GM18870 (cell line): ENCODE measurements at regions not wholly inside any gene's neighbourhood (a gene's known extent, or its start where the extent isn't known, plus 50 kb on each side); places are given as distances from the start of the nearest gene placed in this dataset.

Experiments
- ATAC-seq: cut with Tn5 transposase; IDR thresholded peaks from one replicate; pipeline ENCODE4 v1.9.1; 2021; ENCODE audit warnings: moderate library complexity; ENCODE audit not compliant: unreplicated experiment

GRCh38 chr6:47118611-47119010 lies 76.5 kb upstream of the ADGRF1 start:
- no peak for ATAC-seq

- ATAC-seq = no peak
Measured at GRCh38 chr6:47117314-47117713, 75.2 kb upstream of the ADGRF1 start.

DNA sequence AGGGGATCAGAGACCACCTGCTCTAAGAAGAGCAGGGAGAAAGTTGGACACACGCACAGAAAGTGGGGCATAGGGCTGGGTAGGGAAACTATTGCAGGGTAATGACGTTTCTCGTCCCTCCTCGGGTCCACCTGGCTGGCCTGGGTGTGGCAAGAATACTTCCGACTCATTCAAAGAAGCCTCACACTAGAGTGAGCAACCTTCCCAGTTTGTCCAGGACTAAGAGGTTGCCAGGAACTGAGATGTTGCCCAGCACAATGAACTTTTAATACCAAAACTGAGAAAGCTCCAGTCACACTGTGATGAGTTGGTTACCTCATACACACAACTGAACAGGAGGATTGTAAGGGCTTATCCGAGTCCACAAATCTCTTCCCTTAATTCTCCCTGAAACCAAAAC lies 74.5 kb upstream of the ADGRF1 start:
- no peak for ATAC-seq

DNA sequence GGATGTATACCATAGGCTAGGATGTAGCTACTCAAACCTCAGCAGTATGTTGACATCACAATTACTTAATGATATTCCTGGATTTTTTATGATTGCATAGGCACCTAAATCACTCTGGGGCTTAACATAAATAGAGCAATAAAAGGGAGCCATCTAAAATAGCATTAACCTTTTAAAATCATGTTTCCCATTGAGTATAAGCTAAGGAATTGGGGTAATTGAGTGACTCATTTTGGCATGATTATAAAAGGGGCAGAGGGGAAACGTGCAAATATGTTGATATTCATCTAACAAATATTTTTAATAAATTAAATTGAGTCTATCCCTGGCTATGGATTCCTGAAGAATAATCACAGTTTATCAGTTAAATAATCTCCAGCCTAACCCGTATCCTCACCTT lies 74.0 kb upstream of the ADGRF1 start:
- ATAC-seq = no peak

DNA sequence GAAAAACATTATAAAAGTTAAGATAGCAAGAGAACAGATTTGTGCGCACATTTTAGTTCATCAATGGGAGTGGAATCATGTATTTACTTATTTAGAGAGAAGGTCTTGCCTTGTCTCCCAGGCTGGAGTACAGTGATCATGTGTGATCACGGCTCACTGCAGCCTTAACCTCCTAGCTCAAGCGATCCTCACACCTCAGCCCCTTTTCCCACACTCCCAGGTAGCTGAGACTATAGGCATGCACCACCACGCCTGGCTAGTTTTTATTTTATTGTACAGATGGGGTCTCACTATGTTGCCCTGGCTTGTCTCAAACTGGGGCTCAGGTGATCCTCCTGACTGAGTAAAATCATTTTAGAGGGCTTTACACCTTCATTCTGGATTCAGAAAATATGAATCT lies 72.3 kb upstream of the ADGRF1 start:
- no peak for ATAC-seq

- ATAC-seq = no peak
Measured at GRCh38 chr6:47112317-47112716, 70.2 kb upstream of the ADGRF1 start.

GRCh38 chr6:47111685-47112084 lies 69.6 kb upstream of the ADGRF1 start:
- no peak for ATAC-seq

- ATAC-seq = no peak
Measured at GRCh38 chr6:47109281-47109680, 67.1 kb upstream of the ADGRF1 start.

GRCh38 chr6:47106721-47107197 lies 64.6 kb upstream of the ADGRF1 start:
- ATAC-seq = no peak

- no peak for ATAC-seq
Measured at GRCh38 chr6:47106216-47106615, 64.1 kb upstream of the ADGRF1 start.

DNA sequence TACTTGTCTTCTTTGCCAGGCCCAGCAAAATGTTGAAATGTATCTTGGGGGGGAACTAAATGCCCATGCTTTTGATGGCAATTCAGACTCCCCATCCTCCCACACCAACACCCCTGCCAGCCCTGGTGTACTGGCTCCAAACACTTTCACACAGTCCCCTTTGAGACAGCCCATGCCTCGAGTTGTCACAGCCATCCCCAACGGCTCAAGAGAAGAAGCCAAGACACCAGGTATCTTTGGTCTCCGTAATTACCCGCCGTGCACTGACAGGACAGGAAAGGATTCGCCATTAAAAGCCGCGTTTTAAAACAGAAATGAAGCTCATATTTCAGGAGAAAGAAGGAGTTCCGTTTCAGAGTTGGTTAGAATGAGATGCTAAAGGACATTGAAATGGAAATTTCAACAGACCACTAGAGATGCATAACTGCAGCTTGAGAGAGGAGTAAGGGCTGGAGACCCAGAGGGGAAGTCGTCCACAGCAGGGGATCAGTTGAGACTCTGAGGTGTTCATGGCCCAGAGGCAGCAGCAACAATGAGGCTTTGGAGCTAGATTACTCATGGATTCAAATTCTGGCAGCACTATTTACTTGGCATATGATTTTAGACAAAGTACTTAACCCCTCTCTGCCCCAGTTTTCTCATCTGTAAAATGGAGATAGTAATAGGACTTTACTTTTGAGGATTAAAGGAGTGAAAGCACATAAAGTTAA lies 63.5 kb upstream of the ADGRF1 start:
- no peak for ATAC-seq

- no peak for ATAC-seq
Measured at GRCh38 chr6:47103931-47104330, 61.8 kb upstream of the ADGRF1 start.

DNA sequence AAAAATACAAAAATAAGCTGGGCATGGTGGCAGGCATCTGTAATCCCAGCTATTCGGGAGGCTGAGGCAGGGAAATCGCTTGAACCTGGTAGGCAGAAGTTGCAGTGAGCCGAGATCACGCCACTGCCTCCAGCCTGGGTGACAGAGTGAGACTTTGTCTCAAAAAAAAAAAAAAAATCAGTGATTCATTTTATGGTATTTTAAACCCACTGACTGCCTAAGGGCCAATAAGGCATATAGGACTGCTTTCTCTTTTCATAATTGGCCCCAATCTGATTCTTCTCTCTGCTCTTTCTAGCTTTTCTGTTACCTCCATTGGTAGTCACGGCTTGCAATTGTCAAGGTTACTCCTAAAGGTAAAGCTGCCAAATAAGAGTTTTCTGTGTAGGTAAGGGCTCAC lies 60.2 kb upstream of the ADGRF1 start:
- ATAC-seq = no peak

DNA sequence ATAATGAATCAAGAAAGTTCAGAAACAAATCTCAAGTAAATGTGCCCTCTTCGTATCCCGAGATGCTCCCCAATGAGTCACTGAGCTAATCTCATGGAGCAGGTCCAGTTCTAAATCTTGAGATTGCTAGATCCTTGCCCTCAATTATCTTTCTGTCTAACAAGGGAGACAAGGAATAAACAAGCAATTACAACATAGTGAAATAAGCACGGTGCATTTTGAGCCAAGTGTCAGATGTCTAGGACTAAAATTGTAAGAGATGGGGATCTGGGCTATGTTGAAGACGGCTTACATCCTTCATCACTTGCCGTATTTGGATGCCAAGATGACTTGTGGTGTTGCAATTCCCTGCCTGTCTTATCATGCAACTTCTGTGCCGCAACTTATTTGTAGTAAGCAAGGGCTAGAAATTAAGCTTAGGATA lies 56.5 kb upstream of the ADGRF1 start:
- no peak for ATAC-seq

- ATAC-seq = peak; percentile 93
Measured at GRCh38 chr6:47097092-47097945, 55.2 kb upstream of the ADGRF1 start.

DNA sequence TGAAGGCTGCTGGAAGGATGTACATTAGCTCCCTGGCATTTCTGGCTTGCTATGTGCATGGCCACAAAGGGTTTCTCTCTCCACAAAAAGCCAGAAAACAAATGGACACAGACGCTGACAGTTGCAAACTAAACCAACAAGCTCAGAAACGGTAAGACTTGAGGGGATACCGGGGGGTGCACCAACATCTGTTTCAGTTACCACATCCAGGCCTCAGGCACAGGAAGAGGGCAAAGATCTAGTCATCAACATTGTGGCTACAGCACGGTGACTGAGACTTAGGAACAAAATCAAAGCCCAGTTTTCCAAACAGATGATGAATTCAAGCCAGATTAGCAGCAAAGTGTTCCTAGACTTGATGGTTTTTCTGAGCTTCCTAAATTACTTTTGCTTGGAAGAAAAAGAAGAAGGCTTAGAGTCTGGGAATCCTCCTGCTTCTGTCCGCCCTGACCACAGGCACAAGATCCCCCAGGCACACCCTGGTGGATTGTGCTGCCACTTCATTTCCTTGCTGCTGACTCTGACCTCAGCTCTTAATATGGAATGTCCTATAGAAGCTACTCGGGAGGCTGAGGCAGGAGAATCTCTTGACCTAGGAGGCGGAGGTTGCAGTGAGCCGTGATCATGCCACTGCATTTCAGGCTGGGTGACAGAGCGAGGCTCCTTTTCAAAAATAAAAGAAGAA lies 54.2 kb upstream of the ADGRF1 start:
- no peak for ATAC-seq

DNA sequence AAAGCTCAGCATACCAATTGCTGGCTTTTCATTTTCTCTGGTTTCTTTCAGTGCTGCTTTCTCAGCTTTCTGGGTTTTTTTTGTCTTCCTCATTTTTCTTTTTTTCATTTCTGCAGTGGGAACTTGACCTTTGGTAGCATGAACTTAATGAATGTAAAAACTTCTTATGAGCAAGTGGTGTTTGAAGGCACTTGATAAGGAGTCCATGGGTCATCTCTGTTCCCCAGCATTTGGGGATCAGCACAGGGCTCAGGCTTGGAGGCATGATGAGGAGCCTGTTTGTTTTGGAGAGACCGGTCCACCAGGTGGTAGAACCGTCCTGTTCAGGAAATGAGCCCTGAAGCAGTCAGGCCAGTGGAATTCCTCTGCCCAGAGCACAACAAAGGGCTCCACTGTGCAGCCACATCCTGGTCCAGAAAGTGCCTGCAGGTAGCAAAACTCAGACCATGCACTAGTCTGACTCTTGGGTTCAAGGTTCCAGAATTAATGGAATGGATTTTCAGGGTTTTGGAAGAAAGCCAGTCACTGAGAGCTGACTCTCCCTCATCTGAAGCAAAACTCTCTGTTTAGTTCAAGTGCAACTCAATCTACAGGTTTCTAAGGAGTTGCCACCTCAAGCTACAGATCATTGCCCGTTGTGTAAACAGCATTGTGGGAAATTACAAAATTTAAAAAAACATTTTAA lies 52.3 kb upstream of the ADGRF1 start:
- no peak for ATAC-seq

GRCh38 chr6:47093169-47093568 lies 51.0 kb upstream of the ADGRF1 start:
- no peak for ATAC-seq

- no peak for ATAC-seq
Measured at GRCh38 chr6:47091886-47092668, 49.9 kb upstream of the ADGRF1 start.
